HG03565 (cell line): ENCODE measurements at regions not wholly inside any gene's neighbourhood (a gene's known extent, or its start where the extent isn't known, plus 50 kb on each side); places are given as distances from the start of the nearest gene placed in this dataset.
A peak's percentile ranks its signal among the peaks of the same experiment; 100 is the strongest.
"Not testable (repeated sequence)": the region's sequence is repeated elsewhere in the genome, so short reads cannot be mapped to it uniquely, and the experiment has no call there.

Source experiments
- ATAC-seq: cut with Tn5 transposase; IDR thresholded peaks from one replicate; pipeline ENCODE4 v1.9.1; 2021; ENCODE audit warnings: mild to moderate bottlenecking, moderate library complexity; ENCODE audit not compliant: unreplicated experiment

- ATAC-seq, result no peak
Observed at GRCh38 chr12:73460212-73460611, 1077.4 kb upstream of the ATXN7L3B start.

- ATAC-seq, result no peak
Observed at GRCh38 chr12:73465106-73465505, 1072.5 kb upstream of the ATXN7L3B start.

GRCh38 chr12:73486256-73486655 is 1051.4 kb upstream of the ATXN7L3B start:
- ATAC-seq, result no peak

- no peak for ATAC-seq
Observed at GRCh38 chr12:73506611-73507010, 1031.0 kb upstream of the ATXN7L3B start.

GRCh38 chr12:73514672-73515071 is 1023.0 kb upstream of the ATXN7L3B start:
- ATAC-seq, result no peak

GRCh38 chr12:73517859-73518258 is 1019.8 kb upstream of the ATXN7L3B start:
- ATAC-seq, result no peak

GRCh38 chr12:73529231-73529630 is 1008.4 kb upstream of the ATXN7L3B start:
- ATAC-seq, result no peak

GRCh38 chr12:73529954-73530353 is 1007.7 kb upstream of the ATXN7L3B start:
- ATAC-seq, result no peak

GRCh38 chr12:73531752-73532151 is 1005.9 kb upstream of the ATXN7L3B start:
- peak; percentile 46 for ATAC-seq

GRCh38 chr12:73547421-73547820 is 990.2 kb upstream of the ATXN7L3B start:
- ATAC-seq, result no peak

GRCh38 chr12:73585136-73585535 is 952.5 kb upstream of the ATXN7L3B start:
- no peak for ATAC-seq

GRCh38 chr12:73589220-73589619 is 948.4 kb upstream of the ATXN7L3B start:
- no peak for ATAC-seq

- no peak for ATAC-seq
Observed at GRCh38 chr12:73598626-73599025, 939.0 kb upstream of the ATXN7L3B start.

GRCh38 chr12:73599268-73599667 is 938.4 kb upstream of the ATXN7L3B start:
- no peak for ATAC-seq

GRCh38 chr12:73605925-73606324 is 931.7 kb upstream of the ATXN7L3B start:
- not testable (repeated sequence) for ATAC-seq

- no peak for ATAC-seq
Observed at GRCh38 chr12:73612551-73612950, 925.1 kb upstream of the ATXN7L3B start.

- ATAC-seq, result no peak
Observed at GRCh38 chr12:73623421-73623820, 914.2 kb upstream of the ATXN7L3B start.

- no peak for ATAC-seq
Observed at GRCh38 chr12:73625226-73625625, 912.4 kb upstream of the ATXN7L3B start.

GRCh38 chr12:73629171-73629570 is 908.5 kb upstream of the ATXN7L3B start:
- no peak for ATAC-seq

- ATAC-seq, result no peak
Observed at GRCh38 chr12:73629893-73630831, 907.5 kb upstream of the ATXN7L3B start.

GRCh38 chr12:73632191-73632590 is 905.4 kb upstream of the ATXN7L3B start:
- ATAC-seq, result no peak

GRCh38 chr12:73632661-73633060 is 905.0 kb upstream of the ATXN7L3B start:
- ATAC-seq, result no peak

- not testable (repeated sequence) for ATAC-seq
Observed at GRCh38 chr12:73639397-73639796, 898.2 kb upstream of the ATXN7L3B start.
